ENCODE measurements at regions not wholly inside any gene's neighbourhood (a gene's known extent, or its start where the extent isn't known, plus 50 kb on each side); places are given as distances from the start of the nearest gene placed in this dataset.

DNA sequence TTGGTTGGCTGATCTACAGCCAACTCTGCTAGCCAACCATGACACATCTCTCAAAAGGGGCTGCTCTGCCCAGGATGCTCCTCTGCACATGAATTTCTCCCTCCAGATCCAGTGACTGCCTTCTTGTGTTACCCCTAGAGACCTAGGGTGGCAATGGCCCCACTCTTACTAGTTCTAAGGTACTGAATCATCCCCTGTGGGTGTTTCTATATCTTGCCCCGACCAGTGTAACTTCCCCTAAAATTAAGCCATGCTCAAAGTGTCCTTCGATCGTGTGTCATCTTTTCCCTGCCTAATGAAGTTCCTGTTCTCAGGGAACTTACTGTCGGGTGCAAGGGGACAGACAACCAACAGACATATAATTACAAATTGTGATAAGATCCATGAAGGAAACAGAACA is 113.3 kb downstream of the FAM76B start:
- TF ChIP-seq, protein P1, sequence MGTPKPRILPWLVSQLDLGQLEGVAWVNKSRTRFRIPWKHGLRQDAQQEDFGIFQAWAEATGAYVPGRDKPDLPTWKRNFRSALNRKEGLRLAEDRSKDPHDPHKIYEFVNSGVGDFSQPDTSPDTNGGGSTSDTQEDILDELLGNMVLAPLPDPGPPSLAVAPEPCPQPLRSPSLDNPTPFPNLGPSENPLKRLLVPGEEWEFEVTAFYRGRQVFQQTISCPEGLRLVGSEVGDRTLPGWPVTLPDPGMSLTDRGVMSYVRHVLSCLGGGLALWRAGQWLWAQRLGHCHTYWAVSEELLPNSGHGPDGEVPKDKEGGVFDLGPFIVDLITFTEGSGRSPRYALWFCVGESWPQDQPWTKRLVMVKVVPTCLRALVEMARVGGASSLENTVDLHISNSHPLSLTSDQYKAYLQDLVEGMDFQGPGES (IDR thresholded peaks at IDR 0.05; ENCODE audit: low read depth, low read length), result no peak
- TF ChIP-seq, protein P2, sequence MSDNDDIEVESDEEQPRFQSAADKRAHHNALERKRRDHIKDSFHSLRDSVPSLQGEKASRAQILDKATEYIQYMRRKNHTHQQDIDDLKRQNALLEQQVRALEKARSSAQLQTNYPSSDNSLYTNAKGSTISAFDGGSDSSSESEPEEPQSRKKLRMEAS (IDR thresholded peaks at IDR 0.05; ENCODE audit: low read depth), result no peak
- TF ChIP-seq JUND (IDR thresholded peaks at IDR 0.05), result no peak
- no peak for TF ChIP-seq SIN3A (IDR thresholded peaks at IDR 0.05; ENCODE audit: borderline replicate concordance, low read depth, low read length)
- TF ChIP-seq, protein P3, sequence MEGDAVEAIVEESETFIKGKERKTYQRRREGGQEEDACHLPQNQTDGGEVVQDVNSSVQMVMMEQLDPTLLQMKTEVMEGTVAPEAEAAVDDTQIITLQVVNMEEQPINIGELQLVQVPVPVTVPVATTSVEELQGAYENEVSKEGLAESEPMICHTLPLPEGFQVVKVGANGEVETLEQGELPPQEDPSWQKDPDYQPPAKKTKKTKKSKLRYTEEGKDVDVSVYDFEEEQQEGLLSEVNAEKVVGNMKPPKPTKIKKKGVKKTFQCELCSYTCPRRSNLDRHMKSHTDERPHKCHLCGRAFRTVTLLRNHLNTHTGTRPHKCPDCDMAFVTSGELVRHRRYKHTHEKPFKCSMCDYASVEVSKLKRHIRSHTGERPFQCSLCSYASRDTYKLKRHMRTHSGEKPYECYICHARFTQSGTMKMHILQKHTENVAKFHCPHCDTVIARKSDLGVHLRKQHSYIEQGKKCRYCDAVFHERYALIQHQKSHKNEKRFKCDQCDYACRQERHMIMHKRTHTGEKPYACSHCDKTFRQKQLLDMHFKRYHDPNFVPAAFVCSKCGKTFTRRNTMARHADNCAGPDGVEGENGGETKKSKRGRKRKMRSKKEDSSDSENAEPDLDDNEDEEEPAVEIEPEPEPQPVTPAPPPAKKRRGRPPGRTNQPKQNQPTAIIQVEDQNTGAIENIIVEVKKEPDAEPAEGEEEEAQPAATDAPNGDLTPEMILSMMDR (IDR thresholded peaks at IDR 0.05), result no peak
- no peak for TF ChIP-seq NRF1 (IDR thresholded peaks at IDR 0.05; ENCODE audit: low read depth, low read length)
- TF ChIP-seq POLR2AphosphoS5 (IDR thresholded peaks at IDR 0.05; ENCODE audit: low read depth, low read length), result no peak
- TF ChIP-seq, protein P4, sequence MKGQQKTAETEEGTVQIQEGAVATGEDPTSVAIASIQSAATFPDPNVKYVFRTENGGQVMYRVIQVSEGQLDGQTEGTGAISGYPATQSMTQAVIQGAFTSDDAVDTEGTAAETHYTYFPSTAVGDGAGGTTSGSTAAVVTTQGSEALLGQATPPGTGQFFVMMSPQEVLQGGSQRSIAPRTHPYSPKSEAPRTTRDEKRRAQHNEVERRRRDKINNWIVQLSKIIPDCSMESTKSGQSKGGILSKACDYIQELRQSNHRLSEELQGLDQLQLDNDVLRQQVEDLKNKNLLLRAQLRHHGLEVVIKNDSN (IDR thresholded peaks at IDR 0.05; ENCODE audit: borderline replicate concordance, low read depth), result no peak
- TF ChIP-seq EZH2phosphoT487 (IDR thresholded peaks at IDR 0.05; ENCODE audit: borderline replicate concordance, low read depth), result no peak
- no peak for TF ChIP-seq EP300 (IDR thresholded peaks at IDR 0.05; ENCODE audit: borderline replicate concordance in 1 of 2, low read depth in 1 of 2, low read length in 1 of 2)
- TF ChIP-seq MXI1 (IDR thresholded peaks at IDR 0.05; ENCODE audit: low read depth, low read length), result no peak
- TF ChIP-seq CHD2 (IDR thresholded peaks at IDR 0.05; ENCODE audit: low read length, partially characterized antibody), result no peak
- TF ChIP-seq, protein P5, sequence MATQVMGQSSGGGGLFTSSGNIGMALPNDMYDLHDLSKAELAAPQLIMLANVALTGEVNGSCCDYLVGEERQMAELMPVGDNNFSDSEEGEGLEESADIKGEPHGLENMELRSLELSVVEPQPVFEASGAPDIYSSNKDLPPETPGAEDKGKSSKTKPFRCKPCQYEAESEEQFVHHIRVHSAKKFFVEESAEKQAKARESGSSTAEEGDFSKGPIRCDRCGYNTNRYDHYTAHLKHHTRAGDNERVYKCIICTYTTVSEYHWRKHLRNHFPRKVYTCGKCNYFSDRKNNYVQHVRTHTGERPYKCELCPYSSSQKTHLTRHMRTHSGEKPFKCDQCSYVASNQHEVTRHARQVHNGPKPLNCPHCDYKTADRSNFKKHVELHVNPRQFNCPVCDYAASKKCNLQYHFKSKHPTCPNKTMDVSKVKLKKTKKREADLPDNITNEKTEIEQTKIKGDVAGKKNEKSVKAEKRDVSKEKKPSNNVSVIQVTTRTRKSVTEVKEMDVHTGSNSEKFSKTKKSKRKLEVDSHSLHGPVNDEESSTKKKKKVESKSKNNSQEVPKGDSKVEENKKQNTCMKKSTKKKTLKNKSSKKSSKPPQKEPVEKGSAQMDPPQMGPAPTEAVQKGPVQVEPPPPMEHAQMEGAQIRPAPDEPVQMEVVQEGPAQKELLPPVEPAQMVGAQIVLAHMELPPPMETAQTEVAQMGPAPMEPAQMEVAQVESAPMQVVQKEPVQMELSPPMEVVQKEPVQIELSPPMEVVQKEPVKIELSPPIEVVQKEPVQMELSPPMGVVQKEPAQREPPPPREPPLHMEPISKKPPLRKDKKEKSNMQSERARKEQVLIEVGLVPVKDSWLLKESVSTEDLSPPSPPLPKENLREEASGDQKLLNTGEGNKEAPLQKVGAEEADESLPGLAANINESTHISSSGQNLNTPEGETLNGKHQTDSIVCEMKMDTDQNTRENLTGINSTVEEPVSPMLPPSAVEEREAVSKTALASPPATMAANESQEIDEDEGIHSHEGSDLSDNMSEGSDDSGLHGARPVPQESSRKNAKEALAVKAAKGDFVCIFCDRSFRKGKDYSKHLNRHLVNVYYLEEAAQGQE (IDR thresholded peaks at IDR 0.05; ENCODE audit: low read depth, low read length), result no peak
- TF ChIP-seq, protein P6, sequence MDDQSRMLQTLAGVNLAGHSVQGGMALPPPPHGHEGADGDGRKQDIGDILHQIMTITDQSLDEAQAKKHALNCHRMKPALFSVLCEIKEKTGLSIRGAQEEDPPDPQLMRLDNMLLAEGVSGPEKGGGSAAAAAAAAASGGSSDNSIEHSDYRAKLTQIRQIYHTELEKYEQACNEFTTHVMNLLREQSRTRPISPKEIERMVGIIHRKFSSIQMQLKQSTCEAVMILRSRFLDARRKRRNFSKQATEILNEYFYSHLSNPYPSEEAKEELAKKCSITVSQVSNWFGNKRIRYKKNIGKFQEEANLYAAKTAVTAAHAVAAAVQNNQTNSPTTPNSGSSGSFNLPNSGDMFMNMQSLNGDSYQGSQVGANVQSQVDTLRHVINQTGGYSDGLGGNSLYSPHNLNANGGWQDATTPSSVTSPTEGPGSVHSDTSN (IDR thresholded peaks at IDR 0.05), result no peak
